Loucy (cell line): ENCODE measurements at regions not wholly inside any gene's neighbourhood (a gene's known extent, or its start where the extent isn't known, plus 50 kb on each side); places are given as distances from the start of the nearest gene placed in this dataset.

Experiments
- H2AFZ ChIP-seq: fragments of 200-600 bp; sonication (generic); 2 replicates; pipeline ENCODE4 v1.6.0; 2016; ENCODE audit warnings: antibody characterized with exemption, mild to moderate bottlenecking, low read length, moderate library complexity
- H3F3A ChIP-seq: fragments of 200-600 bp; 2 replicates; pipeline ENCODE4 v1.6.0; 2016; ENCODE audit warnings: antibody characterized with exemption, low read depth, mild to moderate bottlenecking
- H3K27me3 ChIP-seq: fragments of 200-600 bp; sonication (generic); 2 replicates; pipeline ENCODE4 v1.6.1; 2014; ENCODE audit warnings: low read length, mild to moderate bottlenecking; ENCODE audit not compliant: insufficient read depth, poor library complexity, severe bottlenecking
- H3K36me3 ChIP-seq: fragments of 200-600 bp; sonication (generic); 2 replicates; pipeline ENCODE4 v1.6.1; 2016; ENCODE audit warnings: low read length; ENCODE audit not compliant: insufficient read depth
- H3K4me1 ChIP-seq: fragments of 200-600 bp; sonication (generic); 2 replicates; pipeline ENCODE4 v1.5.1; 2014; ENCODE audit warnings: low read length, mild to moderate bottlenecking; ENCODE audit not compliant: insufficient read depth, poor library complexity, severe bottlenecking
- H3K4me2 ChIP-seq: fragments of 200-600 bp; sonication (generic); 2 replicates; pipeline ENCODE4 v1.6.0; 2014; ENCODE audit warnings: antibody characterized with exemption, low read length, low read depth, mild to moderate bottlenecking; ENCODE audit not compliant: poor library complexity, severe bottlenecking
- H3K4me3 ChIP-seq: fragments of 200-600 bp; sonication (generic); 2 replicates; pipeline ENCODE4 v1.5.1; 2014; ENCODE audit warnings: low read length, mild to moderate bottlenecking, mixed read lengths; ENCODE audit not compliant: poor library complexity, severe bottlenecking
- H3K79me2 ChIP-seq: fragments of 200-600 bp; sonication (generic); 2 replicates; pipeline ENCODE4 v1.6.1; 2014; ENCODE audit warnings: low read length; ENCODE audit not compliant: insufficient read depth
- H3K9ac ChIP-seq: fragments of 200-600 bp; sonication (generic); 2 replicates; pipeline ENCODE4 v1.6.0; 2014; ENCODE audit warnings: mild to moderate bottlenecking, low read depth, low read length, moderate library complexity; ENCODE audit not compliant: poor library complexity, severe bottlenecking
- H3K9me2 ChIP-seq: fragments of 200-600 bp; sonication (generic); replicated peaks from 2 replicates; pipeline ENCODE4 v1.6.1; 2016; ENCODE audit warnings: low read depth, low read length, mixed read lengths
- H3K9me3 ChIP-seq: fragments of 200-600 bp; sonication (generic); 2 replicates; pipeline ENCODE4 v1.6.1; 2014; ENCODE audit warnings: mild to moderate bottlenecking, antibody characterized with exemption, low read length, low read depth; ENCODE audit not compliant: insufficient read depth
- H4K20me1 ChIP-seq: fragments of 200-600 bp; sonication (generic); 2 replicates; pipeline ENCODE4 v1.6.0; 2014; ENCODE audit warnings: antibody characterized with exemption, low read length, mild to moderate bottlenecking; ENCODE audit not compliant: insufficient read depth, poor library complexity, severe bottlenecking
- EZH2phosphoT487 ChIP-seq: fragments of 200-600 bp; IDR thresholded peaks from 2 replicates; pipeline ENCODE4 v1.6.1; 2018; ENCODE audit warnings: antibody characterized with exemption, mild to moderate bottlenecking, moderate library complexity, borderline replicate concordance
- TF ChIP-seq, protein P1 (sequence below): fragments of 200-600 bp; sonication (generic); conservative IDR thresholded peaks from 2 replicates; pipeline ENCODE4 v1.5.1; 2014; ENCODE audit warnings: mild to moderate bottlenecking, antibody characterized with exemption, low read length

DNA sequence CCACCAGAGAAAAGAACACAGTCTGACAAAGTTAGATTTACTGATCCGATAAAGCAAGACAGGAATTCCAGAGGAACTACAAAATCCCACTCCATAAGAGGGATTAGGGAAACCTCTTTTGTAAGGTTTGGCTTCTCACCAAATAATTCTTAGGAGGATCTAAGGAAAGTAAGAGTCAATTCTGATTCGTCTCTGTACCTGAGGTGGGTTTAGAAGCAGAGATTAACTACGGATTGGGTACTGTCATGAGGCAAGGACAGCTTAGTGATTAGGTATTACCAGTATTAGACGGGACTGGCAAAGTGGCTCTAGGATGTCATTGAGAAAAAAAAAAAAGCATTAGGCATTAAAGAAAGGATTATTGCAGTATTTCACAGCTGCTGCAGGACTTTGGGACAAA is 371.7 kb upstream of the BRINP3 start:
- no peaks in the 10 kb centered on the region for H3K9me3 ChIP-seq
- H3K4me1 ChIP-seq = no peaks in the 10 kb centered on the region
- H3K9me2 ChIP-seq = no peaks in the 10 kb centered on the region
- no peak overlapping the region for H2AFZ ChIP-seq
- H3K4me2 ChIP-seq = no peak overlapping the region
- no peak overlapping the region for H3K4me3 ChIP-seq
- H3K79me2 ChIP-seq = no peaks in the 10 kb centered on the region
- no peaks in the 10 kb centered on the region for H3K27me3 ChIP-seq
- no peaks in the 10 kb centered on the region for H3K36me3 ChIP-seq
- no peaks in the 10 kb centered on the region for H3F3A ChIP-seq
- TF ChIP-seq, protein P1, sequence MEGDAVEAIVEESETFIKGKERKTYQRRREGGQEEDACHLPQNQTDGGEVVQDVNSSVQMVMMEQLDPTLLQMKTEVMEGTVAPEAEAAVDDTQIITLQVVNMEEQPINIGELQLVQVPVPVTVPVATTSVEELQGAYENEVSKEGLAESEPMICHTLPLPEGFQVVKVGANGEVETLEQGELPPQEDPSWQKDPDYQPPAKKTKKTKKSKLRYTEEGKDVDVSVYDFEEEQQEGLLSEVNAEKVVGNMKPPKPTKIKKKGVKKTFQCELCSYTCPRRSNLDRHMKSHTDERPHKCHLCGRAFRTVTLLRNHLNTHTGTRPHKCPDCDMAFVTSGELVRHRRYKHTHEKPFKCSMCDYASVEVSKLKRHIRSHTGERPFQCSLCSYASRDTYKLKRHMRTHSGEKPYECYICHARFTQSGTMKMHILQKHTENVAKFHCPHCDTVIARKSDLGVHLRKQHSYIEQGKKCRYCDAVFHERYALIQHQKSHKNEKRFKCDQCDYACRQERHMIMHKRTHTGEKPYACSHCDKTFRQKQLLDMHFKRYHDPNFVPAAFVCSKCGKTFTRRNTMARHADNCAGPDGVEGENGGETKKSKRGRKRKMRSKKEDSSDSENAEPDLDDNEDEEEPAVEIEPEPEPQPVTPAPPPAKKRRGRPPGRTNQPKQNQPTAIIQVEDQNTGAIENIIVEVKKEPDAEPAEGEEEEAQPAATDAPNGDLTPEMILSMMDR = no peak
- no peak for TF ChIP-seq EZH2phosphoT487
- H3K9ac ChIP-seq = no peak overlapping the region
- no peaks in the 10 kb centered on the region for H4K20me1 ChIP-seq

DNA sequence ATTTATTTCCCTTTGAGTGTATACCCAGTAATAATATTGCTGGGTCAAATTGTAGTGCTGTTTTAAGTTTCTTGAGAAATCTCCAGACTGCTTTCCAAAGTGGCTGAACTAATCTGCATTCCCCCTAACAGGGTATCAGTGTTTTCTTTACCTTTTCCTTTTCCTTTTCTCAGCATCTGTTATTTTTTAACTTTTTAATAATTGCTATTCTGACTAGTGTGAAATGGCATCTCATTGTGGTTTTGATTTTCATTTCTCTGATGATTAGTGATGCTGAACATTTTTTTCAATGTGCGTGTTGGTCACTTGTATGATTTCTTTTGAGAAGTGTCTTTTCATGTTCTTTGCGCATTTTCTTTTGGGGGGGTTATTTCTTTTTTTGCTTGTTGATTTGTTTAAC is 374.9 kb upstream of the BRINP3 start:
- no peak overlapping the region for H2AFZ ChIP-seq
- H3F3A ChIP-seq = no peaks in the 10 kb centered on the region
- H3K4me1 ChIP-seq = no peaks in the 10 kb centered on the region
- no peaks in the 10 kb centered on the region for H3K36me3 ChIP-seq
- no peak overlapping the region for H3K4me2 ChIP-seq
- no peaks in the 10 kb centered on the region for H3K27me3 ChIP-seq
- H3K4me3 ChIP-seq = no peak overlapping the region
- H3K79me2 ChIP-seq = no peaks in the 10 kb centered on the region
- H3K9me2 ChIP-seq = no peaks in the 10 kb centered on the region; the same call in 1 of the 2 replicates
- H3K9ac ChIP-seq = no peak overlapping the region
- TF ChIP-seq, protein P1 = no peak
- TF ChIP-seq EZH2phosphoT487 = no peak
- H3K9me3 ChIP-seq = no peaks in the 10 kb centered on the region
- H4K20me1 ChIP-seq = no peaks in the 10 kb centered on the region

DNA sequence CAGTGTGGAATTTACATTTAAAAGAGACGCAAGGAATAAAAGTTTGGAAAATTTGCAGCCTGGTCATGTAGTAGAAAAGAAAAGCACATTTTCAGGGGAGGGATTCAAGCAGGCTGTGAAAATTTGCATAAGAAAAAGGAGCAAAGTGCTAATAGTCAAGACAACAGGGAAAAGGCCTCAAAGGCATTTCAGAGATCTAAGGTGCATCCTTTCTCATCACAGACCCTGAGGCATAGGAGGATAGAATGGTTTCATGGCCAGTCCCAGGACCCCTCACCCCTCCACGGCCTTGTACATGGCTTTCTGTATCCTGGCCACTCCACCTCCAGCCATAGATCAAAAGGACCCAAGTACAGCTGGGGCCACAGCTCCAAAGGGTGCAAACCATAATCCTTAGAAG is 380.5 kb upstream of the BRINP3 start:
- Histone ChIP-seq H3K36me3 (no peaks in the 10 kb centered on the region), H3K27me3 (no peaks in the 10 kb centered on the region), H3K9ac (no peak overlapping the region), H4K20me1 (no peaks in the 10 kb centered on the region), H3F3A (no peaks in the 10 kb centered on the region), H3K4me1 (no peaks in the 10 kb centered on the region), H2AFZ (no peak overlapping the region), H3K9me3 (no peaks in the 10 kb centered on the region), H3K79me2 (no peaks in the 10 kb centered on the region), H3K9me2 (no peaks in the 10 kb centered on the region; the same call in 1 of the 2 replicates), H3K4me2 (no peak overlapping the region), H3K4me3 (no peak overlapping the region)
- no peak for TF ChIP-seq EZH2phosphoT487
- TF ChIP-seq, protein P1 = no peak
